C4-2B (cell line): ENCODE measurements at regions not wholly inside any gene's neighbourhood (a gene's known extent, or its start where the extent isn't known, plus 50 kb on each side); places are given as distances from the start of the nearest gene placed in this dataset.

Experiments
- ZFX ChIP-seq: fragments of 450-650 bp; IDR thresholded peaks from 2 replicates; pipeline ENCODE4 v1.6.1; 2017
- TF ChIP-seq, protein P1 (sequence below): fragments of 450-650 bp; conservative IDR thresholded peaks from 2 replicates; pipeline ENCODE4 v1.5.1; 2017; ENCODE audit warnings: mild to moderate bottlenecking

DNA sequence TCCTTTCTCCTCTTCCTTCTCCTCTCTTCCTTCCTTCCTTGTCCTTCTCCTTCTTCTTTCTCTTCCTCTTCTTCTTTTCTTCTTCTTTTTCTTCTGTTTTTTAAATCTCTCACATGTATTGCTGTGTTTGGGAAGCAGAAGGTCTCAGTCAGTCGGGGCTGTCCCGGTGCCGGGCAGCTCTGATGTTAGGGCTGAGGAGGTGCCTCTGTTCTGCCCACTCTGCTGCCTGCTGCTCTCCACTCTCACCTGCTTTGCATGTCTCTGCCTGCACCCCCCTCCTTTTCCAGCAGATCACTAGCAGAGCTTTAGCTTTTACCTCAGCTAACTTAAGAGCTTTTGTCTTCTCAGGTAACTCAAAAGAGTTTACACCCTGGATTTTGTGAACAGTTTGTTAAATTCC lies 276.6 kb downstream of the CHRM3 start:
- TF ChIP-seq, protein P1, sequence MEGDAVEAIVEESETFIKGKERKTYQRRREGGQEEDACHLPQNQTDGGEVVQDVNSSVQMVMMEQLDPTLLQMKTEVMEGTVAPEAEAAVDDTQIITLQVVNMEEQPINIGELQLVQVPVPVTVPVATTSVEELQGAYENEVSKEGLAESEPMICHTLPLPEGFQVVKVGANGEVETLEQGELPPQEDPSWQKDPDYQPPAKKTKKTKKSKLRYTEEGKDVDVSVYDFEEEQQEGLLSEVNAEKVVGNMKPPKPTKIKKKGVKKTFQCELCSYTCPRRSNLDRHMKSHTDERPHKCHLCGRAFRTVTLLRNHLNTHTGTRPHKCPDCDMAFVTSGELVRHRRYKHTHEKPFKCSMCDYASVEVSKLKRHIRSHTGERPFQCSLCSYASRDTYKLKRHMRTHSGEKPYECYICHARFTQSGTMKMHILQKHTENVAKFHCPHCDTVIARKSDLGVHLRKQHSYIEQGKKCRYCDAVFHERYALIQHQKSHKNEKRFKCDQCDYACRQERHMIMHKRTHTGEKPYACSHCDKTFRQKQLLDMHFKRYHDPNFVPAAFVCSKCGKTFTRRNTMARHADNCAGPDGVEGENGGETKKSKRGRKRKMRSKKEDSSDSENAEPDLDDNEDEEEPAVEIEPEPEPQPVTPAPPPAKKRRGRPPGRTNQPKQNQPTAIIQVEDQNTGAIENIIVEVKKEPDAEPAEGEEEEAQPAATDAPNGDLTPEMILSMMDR, result no peak
- TF ChIP-seq ZFX, result no peak
